Naive B cell (primary cell): ENCODE measurements at regions not wholly inside any gene's neighbourhood (a gene's known extent, or its start where the extent isn't known, plus 50 kb on each side); places are given as distances from the start of the nearest gene placed in this dataset.
A peak's percentile ranks its signal among the peaks of the same experiment; 100 is the strongest.
"Not testable (repeated sequence)": the region's sequence is repeated elsewhere in the genome, so short reads cannot be mapped to it uniquely, and the experiment has no call there.

Source experiments
- ATAC-seq, 2 donors: fragments of 150-1000 bp; cut with Tn5 transposase; 2 replicates each; pipeline ENCODE4 v1.10.0; 2021; ENCODE audit warnings: low read depth in 2 of 2, mild to moderate bottlenecking in 2 of 2, moderate library complexity in 2 of 2
- DNase-seq: peaks from one replicate; pipeline ENCODE4 v3.0.0; 2022
- H3K27ac Mint-ChIP-seq, 6 donors: one replicate each; pipeline ENCODE4 v1.8.0; 2020 to 2022; ENCODE audit warnings: mild to moderate bottlenecking in 6 of 6, mixed read lengths in 6 of 6, moderate library complexity in 5 of 6, inconsistent platforms in 2 of 6
- H3K27me3 Mint-ChIP-seq, 3 donors: one replicate each; pipeline ENCODE4 v1.8.0; 2021 to 2022; ENCODE audit warnings: mixed read lengths in 3 of 3, mild to moderate bottlenecking in 1 of 3
- H3K36me3 Mint-ChIP-seq, 2 donors: one replicate each; pipeline ENCODE4 v1.8.0; 2020 to 2022; ENCODE audit warnings: mixed read lengths in 2 of 2, inconsistent platforms in 1 of 2, mild to moderate bottlenecking in 1 of 2
- H3K4me1 Mint-ChIP-seq, 3 donors: one replicate each; pipeline ENCODE4 v1.8.0; 2020 to 2022; ENCODE audit warnings: mixed read lengths in 3 of 3, inconsistent platforms in 1 of 3, mild to moderate bottlenecking in 1 of 3, moderate library complexity in 1 of 3
- H3K4me3 Mint-ChIP-seq, 8 donors: one replicate each; pipeline ENCODE4 v1.8.0; 2020 to 2022; ENCODE audit warnings: mild to moderate bottlenecking in 8 of 8, mixed read lengths in 8 of 8, moderate library complexity in 8 of 8, inconsistent platforms in 2 of 8
- H3K9me3 Mint-ChIP-seq, 7 donors: one replicate each; pipeline ENCODE4 v1.8.0; 2020 to 2022; ENCODE audit warnings: mixed read lengths in 7 of 7, mild to moderate bottlenecking in 5 of 7, inconsistent platforms in 2 of 7, moderate library complexity in 1 of 7

- Mint-ChIP-seq H3K4me3 (peak overlapping the region in 3 of 8 donors; percentile 3 to 59 (median 29)), H3K27ac (peak overlapping the region in 3 of 6 donors; percentile 30 to 86 (median 62)), H3K27me3 (no peaks in the 10 kb centered on the region), H3K36me3 (no peaks in the 10 kb centered on the region), H3K4me1 (peaks cover 35 to 70% (median 68%) of the 10 kb centered on the region in 3 donors), H3K9me3 (no peaks in the 10 kb centered on the region)
- ATAC-seq (no peak), DNase-seq (no peak)
Measured at GRCh38 chr22:25397616-25398015, 166.9 kb upstream of the GRK3 start.

GRCh38 chr22:25398591-25399062, 165.8 kb upstream of the GRK3 start:
- H3K27me3 Mint-ChIP-seq, H3K9me3 Mint-ChIP-seq, H3K36me3 Mint-ChIP-seq: not testable (repeated sequence)
- ATAC-seq = peak; percentile 77 to 89
- Mint-ChIP-seq H3K4me1 (peaks cover 39 to 79% (median 73%) of the 10 kb centered on the region in 3 donors), H3K27ac (peak overlapping the region in 4 of 6 donors; percentile 18 to 86 (median 46)), H3K4me3 (peak overlapping the region in 5 of 8 donors; percentile 19 to 82 (median 41))
- peak; percentile 41 for DNase-seq

- H3K27me3 Mint-ChIP-seq = no peaks in the 10 kb centered on the region
- H3K4me1 Mint-ChIP-seq = peaks cover 46 to 76% (median 72%) of the 10 kb centered on the region in 3 donors
- peak overlapping the region in 2 of 6 donors; percentile 13 to 86 for H3K27ac Mint-ChIP-seq
- DNase-seq (no peak), ATAC-seq (no peak)
- H3K9me3 Mint-ChIP-seq = no peaks in the 10 kb centered on the region
- no peaks in the 10 kb centered on the region for H3K36me3 Mint-ChIP-seq
- H3K4me3 Mint-ChIP-seq = peak overlapping the region in 3 of 8 donors; percentile 29 to 69 (median 41)
Measured at GRCh38 chr22:25399649-25400151, 164.8 kb upstream of the GRK3 start.

- Mint-ChIP-seq H3K4me1 (peaks cover 40 to 74% (median 61%) of the 10 kb centered on the region in 3 donors), H3K9me3 (no peaks in the 10 kb centered on the region)
Measured at GRCh38 chr22:25402160-25402500, 162.3 kb upstream of the GRK3 start.

GRCh38 chr22:25402501-25403283, 161.8 kb upstream of the GRK3 start:
- no peak for DNase-seq
- Mint-ChIP-seq H3K36me3 (no peaks in the 10 kb centered on the region), H3K9me3 (no peaks in the 10 kb centered on the region), H3K4me1 (peaks cover 37 to 69% (median 55%) of the 10 kb centered on the region in 3 donors), H3K27ac (peak overlapping the region in 4 of 6 donors; percentile 49 to 90 (median 77)), H3K27me3 (no peaks in the 10 kb centered on the region), H3K4me3 (peak overlapping the region; percentile 35 to 96 (median 88))
- ATAC-seq = no peak

More at GRCh38 chr22:25402160-25402500, 162.3 kb upstream of the GRK3 start:
- Mint-ChIP-seq H3K27ac (peak overlapping the region in 4 of 6 donors; percentile 46 to 91 (median 84)), H3K36me3 (no peaks in the 10 kb centered on the region), H3K27me3 (no peaks in the 10 kb centered on the region), H3K4me3 (peak overlapping the region in 7 of 8 donors; percentile 1 to 96 (median 84))
- no peak for ATAC-seq
- no peak for DNase-seq

GRCh38 chr22:25403284-25403810, 161.1 kb upstream of the GRK3 start:
- H3K36me3 Mint-ChIP-seq = no peaks in the 10 kb centered on the region
- H3K4me1 Mint-ChIP-seq = peaks cover 35 to 63% (median 51%) of the 10 kb centered on the region in 3 donors
- peak overlapping the region in 5 of 6 donors; percentile 30 to 94 (median 88) for H3K27ac Mint-ChIP-seq
- H3K9me3 Mint-ChIP-seq = no peaks in the 10 kb centered on the region
- peak overlapping the region; percentile 82 to 97 (median 95) for H3K4me3 Mint-ChIP-seq
- no peak for ATAC-seq
- no peaks in the 10 kb centered on the region for H3K27me3 Mint-ChIP-seq
- DNase-seq = no peak

GRCh38 chr22:25403811-25404471, 160.5 kb upstream of the GRK3 start:
- Mint-ChIP-seq H3K27ac (peak overlapping the region; percentile 57 to 94 (median 82)), H3K9me3 (no peaks in the 10 kb centered on the region), H3K4me1 (peaks cover 35 to 57% (median 45%) of the 10 kb centered on the region in 3 donors), H3K36me3 (no peaks in the 10 kb centered on the region), H3K27me3 (no peaks in the 10 kb centered on the region), H3K4me3 (peak overlapping the region; percentile 82 to 97 (median 95))
- ATAC-seq (peak; percentile 29 to 45), DNase-seq (no peak)

- ATAC-seq (peak; percentile 6 to 11), DNase-seq (no peak)
Measured at GRCh38 chr22:25404556-25404927, 159.9 kb upstream of the GRK3 start.

GRCh38 chr22:25404928-25405816, 159.3 kb upstream of the GRK3 start:
- H3K9me3 Mint-ChIP-seq = no peaks in the 10 kb centered on the region
- DNase-seq (peak; percentile 75), ATAC-seq (peak; percentile 76 to 82)
- H3K27me3 Mint-ChIP-seq = no peaks in the 10 kb centered on the region
- peak overlapping the region; percentile 73 to 96 (median 86) for H3K4me3 Mint-ChIP-seq
- peaks cover 30 to 49% (median 45%) of the 10 kb centered on the region in 3 donors for H3K4me1 Mint-ChIP-seq
- peak overlapping the region in 4 of 6 donors; percentile 47 to 92 (median 76) for H3K27ac Mint-ChIP-seq
- H3K36me3 Mint-ChIP-seq = no peaks in the 10 kb centered on the region

More at GRCh38 chr22:25404556-25404927, 159.9 kb upstream of the GRK3 start:
- Mint-ChIP-seq H3K4me3 (peak overlapping the region; percentile 82 to 97 (median 95)), H3K36me3 (no peaks in the 10 kb centered on the region), H3K27ac (peak overlapping the region in 4 of 6 donors; percentile 57 to 94 (median 75)), H3K27me3 (no peaks in the 10 kb centered on the region), H3K4me1 (peaks cover 34 to 54% (median 45%) of the 10 kb centered on the region in 3 donors), H3K9me3 (no peaks in the 10 kb centered on the region)

- Mint-ChIP-seq H3K4me1 (peaks cover 29 to 46% (median 37%) of the 10 kb centered on the region in 3 donors), H3K36me3 (no peaks in the 10 kb centered on the region)
Measured at GRCh38 chr22:25405841-25406509, 158.5 kb upstream of the GRK3 start.

GRCh38 chr22:25406510-25407210, 157.8 kb upstream of the GRK3 start:
- Mint-ChIP-seq H3K4me1 (peaks cover 25 to 43% (median 31%) of the 10 kb centered on the region in 3 donors), H3K4me3 (peak overlapping the region; percentile 73 to 93 (median 82)), H3K36me3 (no peaks in the 10 kb centered on the region), H3K9me3 (no peaks in the 10 kb centered on the region), H3K27me3 (no peaks in the 10 kb centered on the region), H3K27ac (peak overlapping the region in 5 of 6 donors; percentile 44 to 93 (median 89))
- DNase-seq (no peak), ATAC-seq (no peak)

More at GRCh38 chr22:25405841-25406509, 158.5 kb upstream of the GRK3 start:
- DNase-seq = no peak
- H3K27ac Mint-ChIP-seq = peak overlapping the region; percentile 44 to 92 (median 82)
- peak overlapping the region; percentile 73 to 93 (median 82) for H3K4me3 Mint-ChIP-seq
- H3K9me3 Mint-ChIP-seq = no peaks in the 10 kb centered on the region
- ATAC-seq = no peak
- no peaks in the 10 kb centered on the region for H3K27me3 Mint-ChIP-seq
